MM.1S (cell line): ENCODE measurements at regions not wholly inside any gene's neighbourhood (a gene's known extent, or its start where the extent isn't known, plus 50 kb on each side); places are given as distances from the start of the nearest gene placed in this dataset.

Source experiments
- DNase-seq: peaks from one replicate; pipeline ENCODE4 v3.0.0-alpha.2; 2015
- H2AFZ ChIP-seq: fragments of 300-600 bp; sonication (generic); 2 replicates; pipeline ENCODE4 v1.6.0; 2016; ENCODE audit warnings: antibody characterized with exemption, low read length
- H3F3A ChIP-seq: fragments of 300-600 bp; sonication (generic); 2 replicates; pipeline ENCODE4 v1.6.1; 2016; ENCODE audit warnings: mild to moderate bottlenecking, antibody characterized with exemption, low read length, moderate library complexity, mixed read lengths; ENCODE audit not compliant: insufficient read depth
- H3K27ac ChIP-seq: fragments of 300-600 bp; sonication (generic); 2 replicates; pipeline ENCODE4 v1.5.1; 2016; ENCODE audit warnings: mild to moderate bottlenecking, low read length
- H3K27me3 ChIP-seq: fragments of 300-600 bp; sonication (generic); replicated peaks from 2 replicates; pipeline ENCODE4 v1.6.0; 2016; ENCODE audit warnings: low read length; ENCODE audit not compliant: insufficient read depth
- H3K36me3 ChIP-seq: fragments of 300-600 bp; sonication (generic); replicated peaks from 2 replicates; pipeline ENCODE4 v1.6.1; 2016; ENCODE audit warnings: mild to moderate bottlenecking, low read length, mixed read lengths; ENCODE audit not compliant: insufficient read depth
- H3K4me1 ChIP-seq: fragments of 300-600 bp; sonication (generic); 2 replicates; pipeline ENCODE4 v1.6.1; 2016; ENCODE audit warnings: low read length, mixed read lengths
- H3K4me2 ChIP-seq: fragments of 300-600 bp; sonication (generic); 2 replicates; pipeline ENCODE4 v1.6.0; 2016; ENCODE audit warnings: low read depth, low read length
- H3K4me3 ChIP-seq: fragments of 300-600 bp; sonication (generic); 2 replicates; pipeline ENCODE4 v1.5.1; 2016; ENCODE audit warnings: low read length, mixed read lengths
- H3K79me2 ChIP-seq: fragments of 300-600 bp; sonication (generic); 2 replicates; pipeline ENCODE4 v1.6.1; 2016; ENCODE audit warnings: mixed run types, low read length, mixed read lengths
- H3K9ac ChIP-seq: fragments of 300-600 bp; sonication (generic); 2 replicates; pipeline ENCODE4 v1.6.1; 2016; ENCODE audit warnings: low read length, mixed read lengths
- H3K9me2 ChIP-seq: fragments of 300-600 bp; sonication (generic); replicated peaks from 2 replicates; pipeline ENCODE4 v1.6.1; 2016; ENCODE audit warnings: mild to moderate bottlenecking, low read length, mixed read lengths; ENCODE audit not compliant: insufficient read depth
- H3K9me3 ChIP-seq: fragments of 300-600 bp; sonication (generic); replicated peaks from 2 replicates; pipeline ENCODE4 v1.6.1; 2016; ENCODE audit warnings: mild to moderate bottlenecking, low read length, mixed read lengths; ENCODE audit not compliant: insufficient read depth
- H4K20me1 ChIP-seq: fragments of 300-600 bp; sonication (generic); 2 replicates; pipeline ENCODE4 v1.6.1; 2016; ENCODE audit warnings: mild to moderate bottlenecking, low read length, moderate library complexity, mixed read lengths; ENCODE audit not compliant: insufficient read depth
- CTCF ChIP-seq: fragments of 300-600 bp; sonication (generic); IDR thresholded peaks from 2 replicates; pipeline ENCODE4 v1.5.1; 2016; ENCODE audit warnings: antibody characterized with exemption, low read length, mixed read lengths
- EZH2 ChIP-seq: fragments of 300-600 bp; sonication (generic); optimal IDR thresholded peaks from 2 replicates; pipeline ENCODE3; 2017; ENCODE audit warnings: low read depth, mild to moderate bottlenecking, antibody characterized with exemption, low read length, mixed read lengths
- EZH2phosphoT487 ChIP-seq: fragments of 300-600 bp; sonication (generic); IDR thresholded peaks from 2 replicates; pipeline ENCODE4 v1.6.1; 2018; ENCODE audit warnings: antibody characterized with exemption, low read length

- Histone ChIP-seq H3K4me2 (no peak overlapping the region), H3K9ac (no peak overlapping the region)
Observed at GRCh38 chr2:205915130-205915524, 170.8 kb downstream of the INO80D start.

GRCh38 chr2:205914213-205915129, 171.5 kb downstream of the INO80D start:
- no peaks in the 10 kb centered on the region for H3K9me2 ChIP-seq
- no peak overlapping the region for H2AFZ ChIP-seq
- TF ChIP-seq EZH2 (no peak), CTCF (no peak), EZH2phosphoT487 (no peak)
- no peak overlapping the region for H3K4me2 ChIP-seq
- H3K4me3 ChIP-seq, result no peak overlapping the region
- no peak overlapping the region for H3K27ac ChIP-seq
- no peaks in the 10 kb centered on the region for H3K4me1 ChIP-seq
- H3K9me3 ChIP-seq, result no peaks in the 10 kb centered on the region
- DNase-seq, result no peak
- no peaks in the 10 kb centered on the region for H3K27me3 ChIP-seq
- H3K9ac ChIP-seq, result no peak overlapping the region
- H3K79me2 ChIP-seq, result no peaks in the 10 kb centered on the region
- no peaks in the 10 kb centered on the region for H4K20me1 ChIP-seq
- H3K36me3 ChIP-seq, result no peaks in the 10 kb centered on the region
- H3F3A ChIP-seq, result no peaks in the 10 kb centered on the region

More at GRCh38 chr2:205915130-205915524, 170.8 kb downstream of the INO80D start:
- Histone ChIP-seq H3K9me3 (no peaks in the 10 kb centered on the region), H3K27me3 (no peaks in the 10 kb centered on the region), H3K27ac (no peak overlapping the region), H3K9me2 (no peaks in the 10 kb centered on the region), H2AFZ (no peak overlapping the region), H4K20me1 (no peaks in the 10 kb centered on the region), H3K4me3 (no peak overlapping the region), H3K4me1 (no peaks in the 10 kb centered on the region), H3K79me2 (no peaks in the 10 kb centered on the region), H3K36me3 (no peaks in the 10 kb centered on the region), H3F3A (no peaks in the 10 kb centered on the region)
- no peak for DNase-seq
- no peak for TF ChIP-seq EZH2phosphoT487
- TF ChIP-seq EZH2, result no peak
- no peak for TF ChIP-seq CTCF

GRCh38 chr2:205913668-205914067, 172.3 kb downstream of the INO80D start:
- no peaks in the 10 kb centered on the region for H3K9me3 ChIP-seq
- DNase-seq, result no peak

More at GRCh38 chr2:205913668-205914067, 172.3 kb downstream of the INO80D start:
- TF ChIP-seq EZH2phosphoT487 (no peak), CTCF (no peak), EZH2 (no peak)
- no peaks in the 10 kb centered on the region for H3F3A ChIP-seq
- H3K79me2 ChIP-seq, result no peaks in the 10 kb centered on the region
- no peak overlapping the region for H3K4me3 ChIP-seq
- no peaks in the 10 kb centered on the region for H3K9me2 ChIP-seq
- H3K4me2 ChIP-seq, result no peak overlapping the region
- no peaks in the 10 kb centered on the region for H4K20me1 ChIP-seq
- H3K36me3 ChIP-seq, result no peaks in the 10 kb centered on the region
- no peak overlapping the region for H3K9ac ChIP-seq
- H3K4me1 ChIP-seq, result no peaks in the 10 kb centered on the region
- no peak overlapping the region for H3K27ac ChIP-seq
- no peaks in the 10 kb centered on the region for H3K27me3 ChIP-seq
- no peak overlapping the region for H2AFZ ChIP-seq
